OCI-LY3 (cell line): ENCODE measurements at regions not wholly inside any gene's neighbourhood (a gene's known extent, or its start where the extent isn't known, plus 50 kb on each side); places are given as distances from the start of the nearest gene placed in this dataset.

Experiments
- EZH2phosphoT487 ChIP-seq: fragments of 200-600 bp; shearing (Covaris generic); IDR thresholded peaks from 2 replicates; pipeline ENCODE4 v1.6.1; 2018; ENCODE audit warnings: antibody characterized with exemption, mixed run types, low read depth
- TF ChIP-seq, protein P1 (sequence below): fragments of 200-600, 300-600 bp; sonication (generic); IDR thresholded peaks from 2 replicates; pipeline ENCODE4 v1.5.1; 2014; ENCODE audit warnings: antibody characterized with exemption, low read length, low read depth

DNA sequence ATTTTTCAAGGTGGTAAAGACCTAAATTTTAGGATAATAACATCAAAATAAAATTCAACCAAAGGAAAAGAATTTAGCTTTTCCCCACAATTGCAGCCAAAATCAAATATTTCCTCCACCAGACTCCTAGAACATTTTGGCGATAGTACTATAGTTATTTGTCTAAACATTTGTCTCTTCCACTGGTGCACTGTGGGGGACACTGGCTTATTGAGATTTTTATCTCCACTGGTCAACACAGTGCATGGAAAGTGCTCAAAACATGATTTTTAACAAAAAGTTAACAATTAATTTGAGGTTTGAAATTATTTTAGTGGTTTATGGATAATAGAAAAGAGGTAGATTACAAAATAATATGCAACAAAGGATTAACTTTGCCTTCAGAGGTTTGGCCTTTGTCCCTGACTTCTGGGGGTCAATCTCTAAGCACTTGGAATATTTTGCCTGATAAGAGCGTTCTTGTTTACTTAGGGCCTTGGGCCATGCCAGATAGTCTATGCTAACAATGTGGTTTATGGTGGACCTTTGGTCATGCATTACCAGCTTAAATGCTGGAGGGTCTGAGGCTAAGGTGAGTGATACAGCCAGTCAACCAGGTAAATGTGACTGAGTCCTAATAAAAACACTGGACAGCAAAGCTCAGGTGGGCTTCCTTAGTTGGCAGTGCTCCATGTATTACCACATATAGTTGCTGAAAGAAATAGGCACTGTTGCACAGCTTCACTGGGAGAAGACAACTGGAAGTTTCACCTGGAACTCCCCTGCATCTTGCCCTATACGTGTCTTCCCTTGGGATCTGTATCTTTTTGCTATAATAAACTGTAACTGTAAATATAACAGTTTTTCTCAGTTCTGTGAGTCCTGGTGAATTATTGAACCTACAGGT lies 67.2 kb upstream of the SATB2 start:
- TF ChIP-seq, protein P1, sequence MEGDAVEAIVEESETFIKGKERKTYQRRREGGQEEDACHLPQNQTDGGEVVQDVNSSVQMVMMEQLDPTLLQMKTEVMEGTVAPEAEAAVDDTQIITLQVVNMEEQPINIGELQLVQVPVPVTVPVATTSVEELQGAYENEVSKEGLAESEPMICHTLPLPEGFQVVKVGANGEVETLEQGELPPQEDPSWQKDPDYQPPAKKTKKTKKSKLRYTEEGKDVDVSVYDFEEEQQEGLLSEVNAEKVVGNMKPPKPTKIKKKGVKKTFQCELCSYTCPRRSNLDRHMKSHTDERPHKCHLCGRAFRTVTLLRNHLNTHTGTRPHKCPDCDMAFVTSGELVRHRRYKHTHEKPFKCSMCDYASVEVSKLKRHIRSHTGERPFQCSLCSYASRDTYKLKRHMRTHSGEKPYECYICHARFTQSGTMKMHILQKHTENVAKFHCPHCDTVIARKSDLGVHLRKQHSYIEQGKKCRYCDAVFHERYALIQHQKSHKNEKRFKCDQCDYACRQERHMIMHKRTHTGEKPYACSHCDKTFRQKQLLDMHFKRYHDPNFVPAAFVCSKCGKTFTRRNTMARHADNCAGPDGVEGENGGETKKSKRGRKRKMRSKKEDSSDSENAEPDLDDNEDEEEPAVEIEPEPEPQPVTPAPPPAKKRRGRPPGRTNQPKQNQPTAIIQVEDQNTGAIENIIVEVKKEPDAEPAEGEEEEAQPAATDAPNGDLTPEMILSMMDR = no peak
- no peak for TF ChIP-seq EZH2phosphoT487
